ENCODE measurements at regions not wholly inside any gene's neighbourhood (a gene's known extent, or its start where the extent isn't known, plus 50 kb on each side); places are given as distances from the start of the nearest gene placed in this dataset.
"Not testable (repeated sequence)": the region's sequence is repeated elsewhere in the genome, so short reads cannot be mapped to it uniquely, and the experiment has no call there.

DNA sequence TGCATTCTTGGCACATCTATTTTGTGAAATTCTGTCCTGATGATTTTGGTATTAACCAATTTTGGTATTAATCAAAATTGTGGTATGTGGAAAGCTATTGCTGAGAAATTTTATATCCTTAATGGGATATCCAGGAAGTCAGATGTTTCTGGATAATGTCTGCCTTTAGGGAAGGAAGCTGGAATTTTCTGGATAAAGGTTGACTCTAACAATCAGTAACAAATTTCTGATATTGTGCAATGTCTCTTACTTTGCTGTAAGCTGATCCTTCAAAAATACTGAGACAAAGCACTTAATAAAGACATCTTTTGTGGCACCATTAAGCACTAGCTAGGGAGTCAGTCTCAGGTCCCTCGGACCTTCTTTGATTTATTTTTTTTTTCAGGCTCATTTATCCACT is 100.8 kb upstream of the UGP2 start:
- DNase-seq: no peak

DNA sequence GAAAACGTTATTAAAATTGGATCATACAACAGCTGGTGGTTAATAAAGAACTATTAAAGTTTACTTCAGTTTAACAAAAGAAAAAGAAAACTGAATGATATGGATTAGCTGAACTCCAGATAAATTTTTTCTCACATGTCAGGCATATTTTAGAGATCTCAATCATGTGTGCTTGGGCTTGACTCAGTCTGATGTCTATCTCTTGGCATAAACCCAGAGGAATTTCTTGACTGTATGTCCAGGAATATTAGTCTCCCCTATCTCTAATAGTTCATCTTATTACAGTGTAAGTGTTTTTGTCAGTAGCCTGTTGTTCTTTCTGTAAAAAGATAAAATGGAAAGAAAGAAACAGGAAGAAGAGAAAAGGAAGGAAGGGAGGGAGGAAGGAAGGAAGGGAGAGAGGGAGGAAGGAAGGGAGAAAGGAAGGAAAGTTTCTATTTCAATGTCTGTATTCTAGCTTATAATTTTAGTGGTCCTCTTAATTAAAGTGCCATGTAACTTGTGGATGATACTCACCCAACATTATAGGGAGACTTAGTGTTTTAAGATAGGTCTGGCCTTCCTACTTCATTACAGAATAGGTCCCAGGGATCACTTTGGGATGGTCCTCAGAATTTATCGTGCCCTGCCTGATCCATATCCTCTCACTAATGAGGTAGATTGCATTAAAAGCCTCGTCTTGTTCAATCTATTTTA is 99.7 kb upstream of the UGP2 start:
- no peak for DNase-seq

DNA sequence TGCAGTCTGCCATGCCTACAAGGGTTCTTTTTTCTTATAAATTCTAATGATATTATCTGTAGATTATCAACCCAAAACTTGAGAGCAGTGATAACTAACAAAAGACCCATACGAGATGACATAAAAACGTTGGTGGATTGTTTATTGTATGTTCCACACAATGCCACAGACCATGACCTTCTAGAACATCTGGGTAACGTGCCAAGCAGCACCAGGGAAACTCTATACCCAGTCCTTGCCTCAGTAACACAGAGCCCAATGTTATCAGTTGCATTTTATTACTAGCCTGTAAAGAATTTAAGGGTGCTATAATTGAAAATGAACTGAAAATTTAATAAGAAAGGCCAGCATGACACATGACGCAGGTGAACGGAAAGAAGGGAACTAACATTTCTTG is 99.1 kb upstream of the UGP2 start:
- DNase-seq: no peak

DNA sequence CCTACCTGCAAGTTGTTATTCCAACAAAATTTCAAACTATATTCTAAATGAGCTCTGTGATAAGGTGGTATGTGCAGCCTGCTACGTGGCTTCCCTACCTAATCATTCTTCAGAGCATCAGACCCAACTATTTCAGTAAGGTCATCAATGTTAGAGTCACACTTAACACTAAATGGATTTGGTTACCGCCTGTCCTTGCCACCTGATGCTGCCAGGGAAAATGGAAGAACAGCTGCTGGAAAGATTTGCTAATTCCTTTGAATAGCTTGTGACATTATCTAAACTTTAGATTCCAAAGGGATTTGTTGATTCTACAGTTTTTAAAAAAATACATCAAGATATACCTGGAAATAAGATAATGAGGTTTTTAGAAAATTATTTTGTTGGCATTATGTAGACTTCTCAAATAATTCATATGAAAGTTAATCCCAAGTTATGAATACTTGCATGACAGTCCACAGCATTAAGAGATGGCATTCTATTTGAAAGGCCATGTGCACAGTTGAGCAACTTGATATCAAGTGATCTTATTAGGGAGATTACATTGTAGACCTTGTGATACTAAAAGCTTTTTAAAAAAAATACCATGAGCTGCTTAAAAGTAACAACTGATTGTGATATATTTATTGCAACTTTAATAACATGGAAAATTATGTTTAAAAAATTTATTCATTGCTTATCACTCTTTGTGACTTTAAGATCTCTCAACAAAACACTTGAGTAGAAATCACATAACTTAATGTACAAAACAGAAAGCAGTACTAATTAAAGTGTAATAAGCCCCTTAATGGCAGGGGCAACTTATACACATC is 98.3 kb upstream of the UGP2 start:
- DNase-seq: no peak

DNA sequence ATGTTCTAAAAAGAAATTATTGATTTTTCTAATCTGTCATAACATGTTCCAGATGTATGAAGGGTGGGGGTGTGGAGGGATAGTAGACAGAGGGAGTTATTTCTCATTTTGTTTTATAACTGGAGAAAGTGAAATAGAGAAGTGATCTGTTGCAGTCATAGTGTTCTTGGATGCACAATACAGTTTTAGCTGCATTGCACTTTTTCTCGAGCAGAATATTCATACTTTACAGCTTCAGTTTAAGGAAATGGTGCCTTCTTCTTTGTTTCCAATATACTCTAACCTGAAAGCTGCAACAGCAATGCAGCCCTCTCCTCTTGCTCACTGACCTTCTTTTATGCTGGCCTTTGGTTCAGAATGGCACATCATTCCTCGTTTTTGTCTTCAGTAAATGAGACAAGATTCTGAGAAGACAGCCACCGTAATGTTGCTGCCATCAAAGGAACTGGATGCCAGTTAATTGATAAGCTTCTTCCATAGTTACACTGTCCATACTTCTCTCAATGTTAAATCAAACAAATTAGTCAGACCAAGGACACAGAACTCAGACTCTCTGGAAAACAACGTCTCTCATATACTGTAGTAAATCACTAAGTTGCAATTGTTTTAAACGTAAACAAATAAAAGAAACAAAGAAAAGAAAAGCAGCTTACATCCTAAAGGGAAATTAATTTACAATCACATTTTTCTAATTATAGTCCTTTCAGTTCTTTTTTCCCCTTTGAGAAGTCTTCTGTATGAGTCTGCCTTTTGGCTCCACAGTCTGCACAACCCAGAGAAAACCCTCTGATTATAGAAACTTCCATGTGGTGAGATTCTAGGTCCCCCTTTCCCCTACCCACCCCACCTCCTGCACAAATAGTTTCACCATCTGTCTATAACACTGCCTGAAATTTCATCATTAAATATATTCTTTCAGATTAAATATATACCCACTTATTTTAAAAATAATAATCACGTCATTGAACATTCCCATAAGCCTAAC is 97.4 kb upstream of the UGP2 start:
- DNase-seq: no peak

DNA sequence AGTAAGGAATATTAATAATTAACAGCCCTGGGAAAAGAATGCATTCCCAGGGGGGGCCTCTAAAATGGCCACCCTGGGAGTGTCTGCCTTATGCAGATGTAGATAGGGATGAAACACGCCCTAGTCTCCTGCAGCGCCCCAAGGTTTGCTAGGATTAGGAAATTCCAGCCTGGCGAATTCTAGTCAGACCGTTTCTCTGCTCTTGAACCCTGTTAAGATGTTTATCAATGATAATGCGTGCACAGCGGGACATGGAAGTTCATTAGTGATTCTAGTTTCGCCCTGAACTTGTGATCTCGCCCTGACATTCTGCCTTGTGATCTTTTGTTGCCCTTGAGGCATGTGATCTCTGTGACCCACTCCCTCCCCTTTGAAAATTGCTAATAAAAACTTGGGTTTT is 95.1 kb upstream of the UGP2 start:
- not testable (repeated sequence) for DNase-seq

DNA sequence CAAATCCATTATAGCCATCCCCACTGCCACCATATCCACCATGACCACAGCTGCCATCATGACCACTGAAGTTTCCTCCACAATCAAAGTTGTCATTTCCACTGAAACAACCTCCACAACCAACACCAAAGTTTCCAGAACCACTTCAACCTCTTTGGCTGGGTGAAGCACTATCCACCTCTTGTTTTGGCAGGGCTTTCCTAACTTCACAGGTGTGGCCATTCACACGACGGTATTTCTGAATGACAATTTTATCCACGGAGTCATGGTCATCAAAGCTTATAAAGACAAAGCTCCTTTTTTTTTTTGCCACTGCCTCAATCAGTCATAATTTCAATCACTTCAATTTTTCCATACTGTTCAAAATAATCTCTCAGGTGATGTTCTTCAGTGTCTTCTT is 89.8 kb upstream of the UGP2 start:
- no peak for DNase-seq

DNA sequence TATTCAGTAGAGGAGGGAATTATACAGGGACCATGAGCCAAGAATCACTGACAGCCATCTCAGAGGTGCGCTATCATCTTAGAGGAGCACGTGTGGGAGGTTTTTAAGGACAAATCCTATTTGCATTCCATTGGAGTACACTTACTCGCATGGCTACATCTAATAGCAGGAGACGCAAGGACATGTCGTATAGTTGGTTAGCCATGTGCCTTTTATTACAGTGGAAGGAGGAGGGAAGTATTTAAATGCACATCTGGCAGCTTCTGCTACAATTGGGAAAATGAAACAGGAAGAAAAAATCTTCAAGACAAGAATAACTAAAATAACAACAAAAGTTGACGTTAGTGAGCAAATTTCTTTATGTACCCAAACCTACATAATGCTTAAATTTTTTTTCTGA is 86.5 kb upstream of the UGP2 start:
- DNase-seq: no peak

DNA sequence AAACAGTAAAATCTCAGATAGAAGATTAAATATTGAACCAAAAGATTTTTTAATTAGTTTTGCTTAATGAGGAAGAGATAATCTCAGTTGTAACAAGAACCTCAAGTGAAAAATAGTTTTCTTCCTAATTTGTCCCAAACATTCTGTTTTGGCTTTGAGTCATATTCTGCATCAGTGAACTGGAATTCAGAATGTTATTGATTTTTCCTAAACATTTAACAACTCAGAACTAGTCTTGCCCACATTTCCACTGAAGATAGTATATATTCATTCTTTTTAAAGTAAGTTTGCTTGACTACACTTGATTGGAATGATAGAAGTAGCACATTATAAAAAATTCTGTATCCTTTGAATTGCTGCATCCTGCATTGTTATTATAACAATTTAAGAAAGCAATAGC is 85.7 kb upstream of the UGP2 start:
- no peak for DNase-seq

DNA sequence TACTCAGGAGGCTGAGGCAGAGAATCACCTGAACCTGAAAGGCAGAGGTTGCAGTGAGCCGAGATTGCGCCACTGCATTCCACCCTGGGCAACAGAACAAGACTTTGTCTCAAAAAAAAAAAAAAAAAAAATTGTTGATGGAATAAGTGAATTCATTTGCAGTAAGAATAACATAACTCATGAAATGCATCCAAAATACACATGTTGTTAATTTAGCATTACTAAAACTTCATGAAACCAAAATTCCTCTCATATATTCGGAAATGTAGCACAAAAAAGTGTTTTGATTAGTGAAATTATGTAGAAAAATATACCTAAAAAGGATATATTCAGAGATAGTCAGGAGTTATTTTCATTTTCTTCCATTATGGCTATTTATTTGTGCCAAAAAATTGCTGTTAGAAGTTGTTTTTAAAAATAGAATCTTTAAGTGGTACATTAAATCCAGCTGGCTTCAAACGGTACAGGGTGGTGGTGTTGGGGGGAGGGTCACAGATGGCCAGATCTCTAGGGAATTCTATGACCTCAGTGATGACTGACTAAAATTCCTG is 78.2 kb upstream of the UGP2 start:
- DNase-seq: no peak

DNA sequence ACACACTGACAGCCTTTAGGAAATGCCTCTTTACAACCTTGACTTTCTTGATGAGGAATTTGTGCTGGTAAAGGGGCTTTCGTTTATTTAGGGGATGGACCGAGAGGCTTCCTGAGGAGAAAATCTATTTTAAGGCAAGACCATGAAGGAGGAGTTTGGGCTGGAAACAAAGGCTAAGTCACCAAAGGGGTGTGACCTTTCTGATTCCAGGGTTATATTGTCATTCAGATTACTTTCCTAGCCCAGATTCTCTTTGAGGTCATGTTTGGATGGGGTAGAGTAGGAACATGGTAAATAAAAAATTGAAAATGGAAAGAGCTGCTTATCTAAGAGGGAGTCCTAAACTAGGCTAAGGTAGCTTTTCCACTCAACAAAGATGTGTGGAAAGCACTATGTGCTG is 77.1 kb upstream of the UGP2 start:
- no peak for DNase-seq

DNA sequence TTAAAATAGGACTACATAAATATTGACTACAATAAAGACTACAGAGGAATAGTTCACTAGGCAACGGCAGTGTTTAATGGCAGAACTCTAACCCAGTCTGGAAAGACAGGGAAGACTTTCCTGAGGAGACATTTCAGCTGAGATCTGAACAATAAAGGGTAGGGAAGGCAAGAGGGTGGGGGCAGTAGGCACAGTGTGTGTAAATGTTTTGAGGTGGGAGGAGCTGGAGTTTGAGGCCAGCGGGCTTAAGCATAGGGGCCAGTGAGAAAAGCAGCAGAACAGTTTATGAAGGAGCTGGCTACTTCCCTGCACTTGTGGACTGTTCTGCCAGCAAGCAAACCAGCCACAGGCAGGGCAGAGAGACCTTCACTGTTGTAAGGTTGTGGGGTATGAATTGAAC is 76.6 kb upstream of the UGP2 start:
- no peak for DNase-seq

DNA sequence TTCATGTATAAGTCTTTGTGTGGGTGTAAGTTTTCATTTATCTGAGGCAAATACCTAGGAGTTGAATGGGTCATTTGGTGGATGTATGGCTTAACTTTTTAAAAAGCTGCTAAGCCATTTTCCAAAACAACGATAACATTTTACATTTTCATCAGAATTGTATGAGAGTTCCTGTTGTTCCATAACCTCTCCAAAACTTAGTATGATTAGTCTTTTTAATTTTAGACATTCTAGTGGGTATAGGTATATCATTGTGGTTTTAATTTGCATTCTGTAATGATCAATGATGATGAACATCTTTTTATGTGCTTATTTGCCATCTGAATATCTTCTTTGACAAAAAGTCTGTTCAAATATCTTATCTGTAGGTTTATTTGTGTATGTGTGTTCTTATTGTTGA is 74.4 kb upstream of the UGP2 start:
- DNase-seq: no peak

DNA sequence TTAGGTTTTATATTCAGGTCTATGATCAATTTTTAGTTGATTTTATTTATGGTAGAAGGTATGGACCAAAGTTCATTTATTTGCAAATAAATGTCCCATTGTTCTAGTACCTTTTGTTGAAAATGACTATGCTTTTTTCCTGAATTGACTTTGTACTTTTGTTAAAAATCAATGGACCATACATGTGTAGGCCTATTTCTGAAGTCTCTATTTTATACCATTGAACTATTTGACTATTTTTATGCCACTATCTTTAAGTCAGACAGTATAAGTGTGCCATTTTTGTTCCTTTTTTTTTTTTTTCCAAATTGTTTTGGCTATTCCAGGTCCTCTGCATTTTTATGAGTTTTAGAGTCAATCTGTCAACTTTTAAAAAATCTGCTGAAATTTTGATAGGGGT is 73.6 kb upstream of the UGP2 start:
- no peak for DNase-seq

DNA sequence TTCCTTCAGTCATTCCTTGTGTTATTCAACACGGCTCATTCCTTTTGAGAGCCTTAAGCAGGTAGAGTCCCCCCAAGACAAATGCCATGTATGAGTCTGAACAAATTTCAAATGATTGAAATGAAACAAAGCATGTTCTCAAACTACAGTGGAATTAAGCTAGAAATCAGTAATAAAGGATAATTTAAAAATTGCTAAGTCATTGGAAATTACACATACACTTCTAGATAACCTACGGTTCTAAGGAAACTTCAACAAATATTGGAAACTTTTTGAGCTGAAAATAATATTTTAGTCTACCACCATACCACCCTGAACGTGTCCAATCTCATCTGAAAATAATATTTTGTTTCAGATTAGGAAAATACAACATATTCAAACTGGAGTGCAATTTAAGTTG is 71.8 kb upstream of the UGP2 start:
- DNase-seq: no peak

DNA sequence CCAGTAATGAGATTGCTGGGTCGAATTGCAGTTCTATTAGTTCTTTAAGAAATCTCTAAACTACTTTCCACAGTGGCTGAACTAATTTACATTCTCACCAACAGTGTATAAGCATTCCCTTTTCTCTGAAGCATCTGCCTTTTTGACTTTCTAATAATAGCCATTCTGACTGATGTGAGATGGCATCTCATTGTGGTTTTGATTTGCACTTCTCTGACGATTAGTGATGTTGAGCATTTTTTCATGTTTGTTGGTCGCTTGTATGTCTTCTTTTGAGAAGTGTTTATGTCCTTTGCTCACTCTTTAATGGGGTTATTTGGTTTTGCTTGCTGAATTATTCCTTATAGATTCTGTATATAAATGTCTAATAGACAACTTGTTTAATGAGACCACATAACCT is 69.6 kb upstream of the UGP2 start:
- DNase-seq: no peak

DNA sequence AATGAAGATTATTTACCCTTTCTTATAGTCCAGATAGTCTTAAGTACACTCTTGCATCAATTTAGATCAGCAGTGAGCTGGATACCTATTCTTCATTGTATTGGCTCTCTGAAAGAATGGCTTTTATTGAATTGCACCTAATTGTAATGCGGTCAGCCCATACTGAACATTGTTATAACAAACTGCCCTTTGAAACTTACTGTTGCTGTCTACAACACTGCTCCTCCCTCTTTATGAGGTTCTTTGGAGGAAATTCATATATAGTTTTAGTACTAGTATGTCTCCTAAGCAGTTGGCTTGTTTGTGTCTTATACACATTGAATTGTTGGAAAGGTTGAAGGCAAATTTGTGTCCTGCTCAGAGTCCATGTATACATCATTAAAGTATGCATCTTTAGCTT is 66.5 kb upstream of the UGP2 start:
- DNase-seq: no peak

DNA sequence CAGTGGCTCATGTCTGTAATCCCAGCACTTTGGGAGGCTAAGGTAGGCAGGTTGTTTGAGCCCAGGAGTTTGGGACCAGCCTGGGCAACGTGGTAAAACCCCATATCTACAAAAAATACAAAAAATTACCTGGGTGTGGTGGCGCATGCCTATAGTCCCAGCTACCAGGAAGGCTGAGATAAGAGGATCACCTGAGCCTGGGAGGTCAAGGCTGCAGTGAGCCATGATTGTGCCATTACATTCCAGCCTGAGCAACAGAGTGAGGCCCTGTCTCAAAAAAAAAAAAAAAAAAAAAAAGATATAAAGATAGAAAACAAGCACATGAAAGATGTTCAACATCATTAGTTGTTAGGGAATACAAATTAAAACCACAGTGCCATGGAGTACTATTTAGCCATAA is 65.3 kb upstream of the UGP2 start:
- DNase-seq: no peak

DNA sequence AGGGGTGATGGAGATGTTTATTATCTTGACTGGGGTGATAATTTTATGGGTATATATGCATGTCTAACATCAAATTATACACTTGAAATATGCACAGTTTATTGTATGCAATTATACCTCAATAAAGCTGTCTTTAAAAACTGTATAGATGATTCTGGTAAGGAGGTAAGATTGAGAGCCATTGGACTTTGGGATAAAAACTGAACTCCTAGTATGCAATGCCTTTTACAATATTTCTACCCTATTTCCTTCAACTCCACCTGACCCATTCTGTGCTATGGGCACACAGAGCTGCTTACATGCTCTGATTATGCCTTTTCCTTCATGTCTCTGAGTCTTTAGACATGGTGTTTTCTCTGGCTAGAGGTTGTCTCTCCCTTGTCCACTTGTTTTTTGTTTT is 63.9 kb upstream of the UGP2 start:
- no peak for DNase-seq

DNA sequence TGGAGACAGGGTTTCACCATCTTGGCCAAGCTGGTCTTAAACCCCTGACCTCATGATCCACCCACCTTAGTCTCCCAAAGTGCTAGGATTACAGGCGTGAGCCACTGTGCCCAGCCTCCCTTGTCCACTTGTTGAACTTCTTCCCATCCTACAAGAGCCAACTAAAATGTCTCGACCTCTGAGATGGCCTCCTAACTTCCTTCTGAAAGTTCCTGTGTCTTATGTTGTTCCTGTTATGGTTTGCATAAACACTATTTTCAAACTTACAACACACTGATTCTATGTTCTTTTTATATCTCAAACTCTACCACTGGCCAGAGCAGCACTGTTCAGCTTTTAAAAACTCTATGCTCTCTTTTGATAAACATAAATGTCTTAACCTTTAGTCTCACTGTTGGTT is 63.3 kb upstream of the UGP2 start:
- no peak for DNase-seq

DNA sequence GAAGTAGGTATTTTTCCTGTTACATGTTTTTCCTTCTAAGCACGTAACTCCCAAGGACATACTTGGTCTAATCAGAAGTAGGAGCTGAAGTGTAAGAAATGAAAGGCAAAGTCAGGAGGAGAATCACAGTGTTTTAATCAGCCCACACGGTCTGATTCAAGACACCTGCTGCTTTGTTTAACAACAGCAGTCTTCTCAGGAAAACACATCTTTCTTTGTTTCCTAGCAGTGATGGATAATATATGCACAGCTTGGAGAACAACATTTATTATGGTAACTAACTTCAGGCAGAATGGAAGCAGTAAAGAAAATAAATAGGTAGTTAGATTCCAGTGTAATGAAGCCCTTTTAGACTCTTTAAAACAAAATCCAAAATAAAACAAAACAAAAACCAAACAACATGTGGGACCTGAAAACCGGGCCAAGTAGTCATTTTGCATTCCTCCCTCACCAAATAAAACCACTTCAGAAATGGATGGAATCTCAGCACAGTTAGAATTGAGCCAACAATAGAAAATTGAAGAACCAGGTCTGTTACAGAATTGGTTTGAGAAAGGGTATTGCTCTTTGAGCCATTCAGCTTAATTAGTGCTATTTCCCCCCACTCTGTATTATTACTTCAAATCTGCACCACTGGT is 61.1 kb upstream of the UGP2 start:
- DNase-seq: no peak

DNA sequence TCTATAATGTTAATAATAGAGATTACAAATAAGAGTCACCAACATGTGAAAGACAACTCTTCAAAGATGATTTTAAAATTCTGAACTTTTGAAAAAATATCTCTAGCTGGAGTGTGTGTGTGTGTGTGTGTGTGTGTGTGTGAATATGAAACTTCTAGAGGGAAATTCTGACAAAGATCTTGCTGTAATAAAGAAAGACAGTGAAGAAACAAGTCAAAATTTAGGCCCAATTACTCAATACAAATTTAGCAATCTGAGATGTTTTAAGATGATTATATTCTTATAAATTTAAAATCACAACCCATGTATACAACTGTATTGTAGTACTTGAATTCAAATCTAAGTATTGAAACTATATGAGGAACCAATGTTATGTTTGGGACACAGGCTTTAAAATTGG is 57.2 kb upstream of the UGP2 start:
- no peak for DNase-seq

DNA sequence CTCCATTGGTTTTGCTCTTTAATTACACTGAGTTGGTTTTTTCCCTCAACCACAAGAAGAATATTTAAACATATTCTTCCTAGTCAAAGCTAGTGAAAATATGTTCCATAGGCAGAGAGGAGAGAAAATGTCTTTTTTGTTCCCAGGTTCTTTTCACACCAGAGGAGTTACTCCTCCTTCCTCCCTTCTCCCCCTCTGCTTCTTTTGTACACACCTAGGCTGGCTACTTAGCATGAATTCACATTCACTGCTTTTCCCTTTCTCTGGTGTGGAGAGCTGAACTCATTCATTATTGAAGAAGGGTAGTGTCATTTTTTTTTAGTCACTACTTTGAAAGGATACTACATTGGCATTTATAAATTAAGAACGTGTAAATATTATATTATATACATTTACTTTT is 56.6 kb upstream of the UGP2 start:
- DNase-seq: no peak

All from OCI-M1 (cell line).